H1 (cell line): ENCODE measurements at regions not wholly inside any gene's neighbourhood (a gene's known extent, or its start where the extent isn't known, plus 50 kb on each side); places are given as distances from the start of the nearest gene placed in this dataset.
A peak's percentile ranks its signal among the peaks of the same experiment; 100 is the strongest.

Experiments
- CTCF ChIA-PET: fragments of 300-600 bp; sonication (Branson Sonifier 250); formaldehyde crosslinking; loops from one replicate; lab custom pipeline; 2021; ENCODE audit not compliant: partially characterized antibody; lab: Charles Lee
- POLR2A ChIA-PET: fragments of 300-600 bp; sonication (Branson Sonifier 250); formaldehyde crosslinking; loops from one replicate; lab custom pipeline; 2021; ENCODE audit warnings: inconsistent platforms; ENCODE audit not compliant: partially characterized antibody; lab: Charles Lee
- DNase-seq, 2 experiments: peaks; one replicate each; pipeline versions ENCODE4 v3.0.0 to v3.0.0-alpha.2; 2010 to 2022; ENCODE audit warnings: low spot score in 2 of 2, low read depth in 1 of 2, mixed read lengths in 1 of 2
- FAIRE-seq: peaks from 2 replicates; lab custom pipeline; 2011; peaks lifted over from hg19 to GRCh38; lab: Jason Lieb, UNC
- H2AFZ ChIP-seq: 2 replicates; pipeline ENCODE4 v1.8.1; 2012; ENCODE audit warnings: low read length, inconsistent platforms
- H2AK5ac ChIP-seq: 2 replicates; pipeline ENCODE4 v1.6.1; 2013; ENCODE audit warnings: low read depth, low read length
- H2BK120ac ChIP-seq: replicated peaks from 2 replicates; pipeline ENCODE3; 2013; ENCODE audit warnings: low read depth, low read length, inconsistent platforms
- H2BK12ac ChIP-seq: 2 replicates; pipeline ENCODE4 v1.6.1; 2013; ENCODE audit warnings: low read depth, low read length
- H2BK15ac ChIP-seq: 2 replicates; pipeline ENCODE4 v1.6.1; 2013; ENCODE audit warnings: low read length
- H2BK20ac ChIP-seq: 2 replicates; pipeline ENCODE4 v1.6.1; 2013; ENCODE audit warnings: low read length
- H2BK5ac ChIP-seq: 2 replicates; pipeline ENCODE4 v1.6.1; 2013; ENCODE audit warnings: low read depth, low read length
- H3K14ac ChIP-seq: 2 replicates; pipeline ENCODE4 v1.6.1; 2013; ENCODE audit warnings: inconsistent platforms; ENCODE audit not compliant: insufficient read length
- H3K18ac ChIP-seq: 2 replicates; pipeline ENCODE4 v1.6.1; 2013; ENCODE audit warnings: low read length; ENCODE audit errors: extremely low read depth
- H3K23ac ChIP-seq: 2 replicates; pipeline ENCODE4 v1.6.1; 2013; ENCODE audit warnings: inconsistent platforms; ENCODE audit not compliant: insufficient read length
- H3K23me2 ChIP-seq: 2 replicates; pipeline ENCODE4 v1.6.1; 2013; ENCODE audit warnings: low read depth, low read length
- H3K27ac ChIP-seq: 2 replicates; pipeline ENCODE4 v1.6.1; 2011; ENCODE audit warnings: low read depth, low read length, inconsistent platforms
- H3K27me3 ChIP-seq, 4 experiments: replicated peaks in 1 of 4; 1 replicate in 1 of 4; 2 replicates in 3 of 4; pipeline versions ENCODE4 v1.6.1 to v1.8.1; 2011 to 2013; ENCODE audit warnings: low read length in 3 of 4, mild to moderate bottlenecking in 3 of 4, inconsistent platforms in 2 of 4, mixed read lengths in 2 of 4, moderate library complexity in 1 of 4; ENCODE audit not compliant: control insufficient read depth in 3 of 4, insufficient read depth in 3 of 4; ENCODE audit errors: extremely low read depth in 1 of 4
- H3K36me3 ChIP-seq, 4 experiments: 2 replicates each; pipeline versions ENCODE4 v1.6.1 to v1.8.1; 2011 to 2013; ENCODE audit warnings: mild to moderate bottlenecking in 4 of 4, low read length in 3 of 4, moderate library complexity in 2 of 4, control low read depth in 1 of 4, inconsistent platforms in 1 of 4; ENCODE audit not compliant: insufficient read depth in 4 of 4, control insufficient read depth in 2 of 4
- H3K4ac ChIP-seq: replicated peaks from 2 replicates; pipeline ENCODE3; 2013; ENCODE audit warnings: low read length, low read depth, mixed read lengths, inconsistent platforms; ENCODE audit not compliant: insufficient read length
- H3K4me1 ChIP-seq, 4 experiments: replicated peaks in 1 of 4; 1 replicate in 1 of 4; 2 replicates in 3 of 4; pipeline versions ENCODE4 v1.6.1 to v1.8.1; 2011 to 2013; ENCODE audit warnings: low read length in 3 of 4, inconsistent platforms in 2 of 4, mixed read lengths in 1 of 4; ENCODE audit not compliant: insufficient read depth in 4 of 4, control insufficient read depth in 3 of 4
- H3K4me2 ChIP-seq, 2 experiments: 2 replicates each; pipeline versions ENCODE4 v1.6.1 to v1.8.1; 2011 to 2013; ENCODE audit warnings: low read depth in 2 of 2, low read length in 2 of 2, control low read depth in 1 of 2, inconsistent platforms in 1 of 2, mild to moderate bottlenecking in 1 of 2; ENCODE audit not compliant: insufficient read depth in 1 of 2
- H3K4me3 ChIP-seq, 4 experiments: fragments of 200-600, 300-600 bp in 1 of 4; sonication (generic), shearing (Covaris generic), sonication (Bioruptor Twin) in 1 of 4; 2 replicates each; pipeline versions ENCODE4 v1.5.1 to v1.8.1; 2011 to 2016; ENCODE audit warnings: low read length in 4 of 4, low read depth in 3 of 4, control low read depth in 2 of 4, inconsistent platforms in 2 of 4, mild to moderate bottlenecking in 2 of 4, mixed read lengths in 1 of 4, moderate library complexity in 1 of 4; ENCODE audit not compliant: insufficient read depth in 2 of 4; ENCODE audit errors: extremely low read depth in 1 of 4
- H3K56ac ChIP-seq: replicated peaks from 2 replicates; pipeline ENCODE3; 2013; ENCODE audit warnings: low read depth, mild to moderate bottlenecking, mixed read lengths, low read length, inconsistent platforms; ENCODE audit not compliant: insufficient read length
- H3K79me1 ChIP-seq: 2 replicates; pipeline ENCODE4 v1.6.1; 2013; ENCODE audit warnings: low read depth, low read length, control low read depth
- H3K79me2 ChIP-seq, 2 experiments: 2 replicates each; pipeline versions ENCODE4 v1.6.1 to v1.8.1; 2012 to 2013; ENCODE audit warnings: low read length in 2 of 2, mild to moderate bottlenecking in 2 of 2, inconsistent platforms in 1 of 2; ENCODE audit not compliant: insufficient read depth in 2 of 2, control insufficient read depth in 1 of 2
- H3K9ac ChIP-seq, 4 experiments: replicated peaks in 1 of 4; 1 replicate in 1 of 4; 2 replicates in 3 of 4; pipeline versions ENCODE4 v1.6.1 to v1.8.1; 2011 to 2013; ENCODE audit warnings: low read depth in 3 of 4, low read length in 3 of 4, control low read depth in 2 of 4, mild to moderate bottlenecking in 2 of 4, moderate library complexity in 2 of 4, inconsistent platforms in 1 of 4; ENCODE audit errors: extremely low read depth in 1 of 4
- H3K9me3 ChIP-seq, 2 experiments: 2 replicates each; pipeline versions ENCODE4 v1.6.1 to v1.8.1; 2012 to 2013; ENCODE audit warnings: mild to moderate bottlenecking in 2 of 2, moderate library complexity in 2 of 2, control low read depth in 1 of 2, inconsistent platforms in 1 of 2, low read depth in 1 of 2, low read length in 1 of 2, mixed read lengths in 1 of 2; ENCODE audit not compliant: insufficient read depth in 2 of 2
- H4K20me1 ChIP-seq, 2 experiments: replicated peaks in 1 of 2; 2 replicates each; pipeline versions ENCODE3 to v1.8.1; 2011 to 2013; ENCODE audit warnings: inconsistent platforms in 2 of 2, low read length in 2 of 2, mild to moderate bottlenecking in 1 of 2; ENCODE audit not compliant: insufficient read depth in 2 of 2, control insufficient read depth in 1 of 2
- H4K5ac ChIP-seq: 2 replicates; pipeline ENCODE4 v1.6.1; 2013; ENCODE audit warnings: low read length, low read depth, mixed read lengths, inconsistent platforms; ENCODE audit not compliant: insufficient read length
- H4K8ac ChIP-seq: 2 replicates; pipeline ENCODE4 v1.8.0; 2013; ENCODE audit warnings: mild to moderate bottlenecking, moderate library complexity, low read length, inconsistent platforms; ENCODE audit not compliant: insufficient read depth; ENCODE audit errors: extremely low read depth
- H4K91ac ChIP-seq: replicated peaks from 2 replicates; pipeline ENCODE3; 2013; ENCODE audit warnings: low read length, mixed read lengths, inconsistent platforms; ENCODE audit not compliant: insufficient read length
- CTCF ChIP-seq, 3 experiments: IDR thresholded peaks; 1 replicate in 2 of 3; 2 replicates in 1 of 3; pipeline versions ENCODE4 v1.5.1 to v1.6.1; 2011; ENCODE audit warnings: low read length in 3 of 3, mild to moderate bottlenecking in 3 of 3, inconsistent platforms in 2 of 3, low read depth in 1 of 3, moderate library complexity in 1 of 3; ENCODE audit not compliant: insufficient read depth in 1 of 3; ENCODE audit errors: control extremely low read depth in 1 of 3
- POLR2A ChIP-seq, 2 experiments: IDR thresholded peaks; 1 replicate in 1 of 2; 2 replicates in 1 of 2; pipeline ENCODE4 v1.6.1; 2011; ENCODE audit warnings: low read depth in 2 of 2, low read length in 2 of 2, mild to moderate bottlenecking in 2 of 2; ENCODE audit errors: control extremely low read depth in 1 of 2
- WGBS, 2 experiments: shearing (Covaris generic) in 1 of 2; methylation state at CpG; one replicate each; pipeline versions ENCODE4 v1.1.6 to v1.1.7; 2013 to 2015; ENCODE audit warnings: low lambda C conversion rate in 2 of 2, mixed read lengths in 2 of 2, inconsistent platforms in 1 of 2, low coverage in 1 of 2, missing lambda C conversion rate in 1 of 2; ENCODE audit not compliant: insufficient replicate concordance in 2 of 2, insufficient coverage in 1 of 2, insufficient read length in 1 of 2; ENCODE audit errors: extremely low coverage in 1 of 2, missing lambda C conversion rate in 1 of 2; 5-methylcytosine and 5-hydroxymethylcytosine counted together

- no peak overlapping the region for H3K23ac ChIP-seq
- no peak overlapping the region for H3K4ac ChIP-seq
- no peak overlapping the region for H2BK20ac ChIP-seq
- FAIRE-seq: no peak
- no peak overlapping the region for H2BK12ac ChIP-seq
- peaks cover 0 to 3% of the 10 kb centered on the region in 2 experiments for H4K20me1 ChIP-seq
- H2BK15ac ChIP-seq: no peak overlapping the region
- DNase-seq: no peak
- WGBS, 2 experiments: 95% methylated on average over 6 of the region's 6 CpGs; no CpG with 5 or more reads in 1 of the 2 experiments
- no peaks in the 10 kb centered on the region for H3K79me1 ChIP-seq
- H4K8ac ChIP-seq: no peak overlapping the region
- H3K4me2 ChIP-seq: no peak overlapping the region
- H3K27ac ChIP-seq: no peak overlapping the region
- no peak overlapping the region for H3K9ac ChIP-seq
- no peak overlapping the region for H2BK120ac ChIP-seq
- POLR2A ChIA-PET: no interaction called here
- peaks cover 0 to 1% (median 0%) of the 10 kb centered on the region in 4 experiments; a peak in 1 of 7 replicates for H3K27me3 ChIP-seq
- TF ChIP-seq POLR2A (IDR thresholded peaks at IDR 0.05; ENCODE audit: control extremely low read depth in 1 of 2, low read depth in 2 of 2, low read length in 2 of 2): no peak
- peak in 1 of 3 experiments; percentile 26; a peak in 1 of 4 replicates for TF ChIP-seq CTCF (IDR thresholded peaks at IDR 0.05; ENCODE audit: control extremely low read depth in 1 of 3, insufficient read depth in 1 of 3, low read depth in 1 of 3, low read length in 3 of 3)
- TF ChIP-seq, all 59 proteins: peak for 1
- Histone ChIP-seq H4K91ac (no peak overlapping the region), H3K36me3 (no peaks in the 10 kb centered on the region), H3K14ac (no peak overlapping the region), H3K9me3 (peaks cover 0 to 2% of the 10 kb centered on the region in 2 experiments; a peak in 1 of 4 replicates), H3K79me2 (no peaks in the 10 kb centered on the region), H3K4me1 (no peaks in the 10 kb centered on the region), H3K56ac (no peak overlapping the region), H2AK5ac (no peak overlapping the region), H2AFZ (no peak overlapping the region), H3K23me2 (no peaks in the 10 kb centered on the region; the same call in 1 of the 2 replicates), H3K4me3 (no peak overlapping the region), H2BK5ac (no peak overlapping the region), H3K18ac (no peak overlapping the region), H4K5ac (no peak overlapping the region)
- CTCF ChIA-PET: interaction anchor here (0.9 to 2.0 kb wide), 7 partner anchors 9 to 210 kb away, joined by 3 to 7 read pairs (median 3); no protein-coding TSS in a partner anchor
Measured at GRCh38 chr2:48080534-48081316, 174.4 kb upstream of the FBXO11 start.
